Suprapubic skin (tissue), 4 donors: ENCODE measurements at regions not wholly inside any gene's neighbourhood (a gene's known extent, or its start where the extent isn't known, plus 50 kb on each side); places are given as distances from the start of the nearest gene placed in this dataset.

Experiments
- POLR2A ChIP-seq, 2 donors: fragments of 450-650 bp; IDR thresholded peaks; one replicate each; pipeline ENCODE4 v1.6.1; 2017; ENCODE audit warnings: antibody characterized with exemption in 2 of 2, mild to moderate bottlenecking in 2 of 2, moderate library complexity in 2 of 2
- POLR2AphosphoS5 ChIP-seq, 3 donors: sonication (generic); formaldehyde crosslinking; IDR thresholded peaks; one replicate each; pipeline ENCODE4 v1.6.1; 2017; ENCODE audit warnings: antibody characterized with exemption in 3 of 3
- TF ChIP-seq, protein P1 (sequence below), 2 donors: fragments of 200-600 bp in 1 of 2; fragments of 450-650 bp in 1 of 2; sonication (generic) in 1 of 2; IDR thresholded peaks; one replicate each; pipeline ENCODE4 v1.5.1; 2016 to 2019; ENCODE audit warnings: antibody characterized with exemption in 2 of 2, mild to moderate bottlenecking in 1 of 2, moderate library complexity in 1 of 2

GRCh38 chrX:39196192-39197102 lies 395.2 kb downstream of the MID1IP1 start:
- no peak for TF ChIP-seq POLR2AphosphoS5 (IDR thresholded peaks at IDR 0.05)
- TF ChIP-seq, protein P1, sequence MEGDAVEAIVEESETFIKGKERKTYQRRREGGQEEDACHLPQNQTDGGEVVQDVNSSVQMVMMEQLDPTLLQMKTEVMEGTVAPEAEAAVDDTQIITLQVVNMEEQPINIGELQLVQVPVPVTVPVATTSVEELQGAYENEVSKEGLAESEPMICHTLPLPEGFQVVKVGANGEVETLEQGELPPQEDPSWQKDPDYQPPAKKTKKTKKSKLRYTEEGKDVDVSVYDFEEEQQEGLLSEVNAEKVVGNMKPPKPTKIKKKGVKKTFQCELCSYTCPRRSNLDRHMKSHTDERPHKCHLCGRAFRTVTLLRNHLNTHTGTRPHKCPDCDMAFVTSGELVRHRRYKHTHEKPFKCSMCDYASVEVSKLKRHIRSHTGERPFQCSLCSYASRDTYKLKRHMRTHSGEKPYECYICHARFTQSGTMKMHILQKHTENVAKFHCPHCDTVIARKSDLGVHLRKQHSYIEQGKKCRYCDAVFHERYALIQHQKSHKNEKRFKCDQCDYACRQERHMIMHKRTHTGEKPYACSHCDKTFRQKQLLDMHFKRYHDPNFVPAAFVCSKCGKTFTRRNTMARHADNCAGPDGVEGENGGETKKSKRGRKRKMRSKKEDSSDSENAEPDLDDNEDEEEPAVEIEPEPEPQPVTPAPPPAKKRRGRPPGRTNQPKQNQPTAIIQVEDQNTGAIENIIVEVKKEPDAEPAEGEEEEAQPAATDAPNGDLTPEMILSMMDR (IDR thresholded peaks at IDR 0.05) = no peak
- no peak for TF ChIP-seq POLR2A (IDR thresholded peaks at IDR 0.05)
